EH (cell line): ENCODE measurements at regions not wholly inside any gene's neighbourhood (a gene's known extent, or its start where the extent isn't known, plus 50 kb on each side); places are given as distances from the start of the nearest gene placed in this dataset.

Source experiments
- DNase-seq: peaks from one replicate; pipeline ENCODE4 v3.0.0-alpha.2; 2015; ENCODE audit warnings: low read depth

- DNase-seq = peak; percentile 8
Observed at GRCh38 chr4:3852711-3853110, 86.5 kb downstream of the ADRA2C start.

GRCh38 chr4:3853388-3854035, 87.3 kb downstream of the ADRA2C start:
- no peak for DNase-seq

- DNase-seq = no peak
Observed at GRCh38 chr4:3854661-3855060, 88.5 kb downstream of the ADRA2C start.

- DNase-seq = no peak
Observed at GRCh38 chr4:3855646-3856045, 89.5 kb downstream of the ADRA2C start.

- no peak for DNase-seq
Observed at GRCh38 chr4:3856604-3857204, 90.5 kb downstream of the ADRA2C start.

GRCh38 chr4:3857269-3857926, 91.2 kb downstream of the ADRA2C start:
- no peak for DNase-seq

- DNase-seq = no peak
Observed at GRCh38 chr4:3858046-3858730, 92.0 kb downstream of the ADRA2C start.

GRCh38 chr4:3858765-3859388, 92.7 kb downstream of the ADRA2C start:
- DNase-seq = no peak

- DNase-seq = no peak
Observed at GRCh38 chr4:3859571-3859970, 93.4 kb downstream of the ADRA2C start.

- no peak for DNase-seq
Observed at GRCh38 chr4:3860061-3860912, 94.1 kb downstream of the ADRA2C start.

GRCh38 chr4:3860913-3861636, 94.9 kb downstream of the ADRA2C start:
- no peak for DNase-seq

- no peak for DNase-seq
Observed at GRCh38 chr4:3861720-3862639, 95.8 kb downstream of the ADRA2C start.

GRCh38 chr4:3862640-3863420, 96.6 kb downstream of the ADRA2C start:
- no peak for DNase-seq

GRCh38 chr4:3863841-3864741, 97.9 kb downstream of the ADRA2C start:
- no peak for DNase-seq

- DNase-seq = no peak
Observed at GRCh38 chr4:3864742-3865721, 98.8 kb downstream of the ADRA2C start.

GRCh38 chr4:3865986-3866812, 100.0 kb downstream of the ADRA2C start:
- no peak for DNase-seq
